ENCODE measurements at regions not wholly inside any gene's neighbourhood (a gene's known extent, or its start where the extent isn't known, plus 50 kb on each side); places are given as distances from the start of the nearest gene placed in this dataset.
"Not testable (repeated sequence)": the region's sequence is repeated elsewhere in the genome, so short reads cannot be mapped to it uniquely, and the experiment has no call there.

DNA sequence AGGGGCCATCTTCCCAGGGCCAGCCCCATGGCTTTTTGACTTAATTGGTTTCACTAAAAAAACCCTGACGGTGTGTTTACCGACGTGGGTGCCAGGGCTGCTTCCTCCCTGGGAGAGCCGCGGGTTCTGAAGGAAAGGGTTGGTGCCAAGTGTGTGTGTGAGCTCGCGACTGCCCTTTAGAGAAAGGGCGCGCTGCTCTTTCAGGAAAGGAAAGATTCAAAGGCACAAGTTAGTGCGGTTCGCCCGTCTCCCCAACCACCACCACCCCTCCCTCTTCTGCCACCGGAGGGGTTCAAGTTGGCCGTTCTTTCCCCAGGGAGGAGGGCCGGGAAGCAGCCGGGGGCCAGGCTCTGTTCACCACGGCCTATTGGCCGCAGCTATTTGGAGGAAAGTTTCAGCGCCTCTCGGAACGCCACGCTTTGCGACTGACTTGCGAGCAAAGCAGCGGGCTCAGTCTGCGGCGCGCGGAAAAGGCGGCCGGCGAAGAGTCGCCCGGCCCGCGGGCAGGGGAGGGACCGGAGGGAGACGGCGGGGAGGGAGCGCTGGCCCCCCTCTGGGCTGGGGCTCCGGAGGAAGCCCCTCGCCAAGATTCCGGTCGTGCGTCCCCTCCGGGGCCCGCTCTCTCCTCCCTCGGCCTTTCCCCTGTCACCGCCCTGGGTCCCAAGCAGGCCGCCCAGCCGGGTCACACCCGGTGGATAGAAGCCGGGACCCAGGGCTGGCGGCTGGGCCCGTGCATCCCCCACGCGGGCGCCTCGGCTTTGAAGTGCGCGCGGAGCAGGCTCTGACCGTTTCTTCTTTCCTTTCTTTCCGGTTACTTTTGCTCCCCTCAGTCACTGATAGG lies 165.9 kb upstream of the PPP1R3A start:
- no peak for DNase-seq (ENCODE audit: low read depth)

- DNase-seq (ENCODE audit: low read depth) = no peak
Measured at GRCh38 chr7:114084002-114084471, 165.2 kb upstream of the PPP1R3A start.

GRCh38 chr7:114083166-114084001 lies 164.6 kb upstream of the PPP1R3A start:
- DNase-seq (ENCODE audit: low read depth) = no peak

DNA sequence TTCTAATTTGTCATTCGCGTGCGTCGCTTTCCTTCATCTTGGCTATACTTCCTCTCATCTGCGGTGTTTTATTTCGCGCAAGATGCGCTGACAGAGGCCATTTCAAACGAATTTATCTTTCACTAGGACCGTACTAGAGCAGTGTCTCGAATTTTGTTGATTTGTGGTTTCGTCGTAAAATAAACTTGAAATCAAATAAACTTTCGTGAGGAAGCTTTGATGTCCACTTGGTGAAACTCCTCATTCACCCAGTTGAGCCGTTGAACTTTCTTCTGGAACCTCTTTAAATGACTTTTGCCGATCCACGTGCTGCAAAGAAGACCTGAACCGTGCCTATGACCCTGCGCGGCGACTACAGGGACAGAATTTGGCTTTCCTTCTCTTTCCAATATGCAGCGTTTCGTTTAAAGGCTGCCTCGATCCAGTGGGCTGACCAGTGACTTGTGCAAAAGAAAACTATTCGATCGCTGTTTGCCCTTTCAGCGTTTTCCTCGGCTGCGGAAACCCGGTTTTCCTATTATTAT lies 163.9 kb upstream of the PPP1R3A start:
- DNase-seq (ENCODE audit: low read depth) = no peak

DNA sequence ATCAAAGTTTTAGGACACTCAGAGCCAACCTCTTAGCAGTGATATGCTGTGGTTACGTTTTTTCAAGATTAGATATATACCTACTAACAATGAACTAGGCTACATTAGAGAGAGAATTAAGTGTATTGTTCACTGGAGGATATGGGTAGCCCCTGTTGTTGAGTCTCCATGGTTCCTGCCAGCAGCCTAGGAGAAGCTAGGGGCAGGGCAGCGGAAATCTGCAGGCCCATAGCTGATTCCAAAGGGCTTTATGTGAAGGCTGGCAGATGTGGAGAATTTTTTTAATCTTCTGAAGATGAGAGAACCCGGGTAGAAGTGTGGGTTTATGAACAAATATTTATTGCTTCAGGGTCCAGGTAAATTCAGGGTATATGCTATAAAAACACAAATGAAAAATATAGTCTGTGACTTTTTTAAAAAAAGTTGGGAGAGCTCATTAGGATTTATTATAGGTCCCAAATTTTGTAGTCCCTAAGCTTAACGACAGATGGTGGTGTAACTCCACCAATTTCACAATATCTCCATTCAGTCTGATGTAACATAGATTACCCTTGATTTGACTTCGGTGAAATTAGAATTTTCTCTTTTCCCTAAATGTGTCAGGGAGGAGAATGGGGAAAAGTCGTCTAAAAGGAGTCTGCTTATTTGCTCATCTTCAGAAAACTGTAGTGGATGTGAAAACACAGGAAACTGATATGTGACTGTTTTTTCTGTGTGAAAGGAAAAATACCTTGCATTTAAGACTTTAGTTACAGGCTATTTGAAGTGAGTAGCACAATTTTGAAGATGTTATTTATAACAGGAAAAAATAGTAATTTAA lies 163.0 kb upstream of the PPP1R3A start:
- DNase-seq (ENCODE audit: low read depth) = peak; percentile 50

DNA sequence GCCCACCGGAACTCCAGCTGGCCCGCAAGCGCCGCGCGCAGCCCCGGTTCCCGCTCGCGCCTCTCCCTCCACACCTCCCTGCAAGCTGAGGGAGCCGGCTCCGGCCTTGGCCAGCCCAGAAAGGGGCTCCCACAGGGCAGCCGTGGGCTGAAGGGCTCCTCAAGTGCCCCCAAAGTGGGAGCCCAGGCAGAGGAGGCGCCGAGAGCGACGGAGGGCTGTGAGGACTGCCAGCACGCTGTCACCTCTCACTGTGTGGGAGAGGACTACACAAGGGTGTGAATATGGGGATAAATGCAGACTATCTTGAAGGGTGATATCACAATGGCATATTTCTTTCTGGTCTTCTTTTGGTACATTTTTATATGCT lies 158.3 kb upstream of the PPP1R3A start:
- DNase-seq (ENCODE audit: low read depth) = not testable (repeated sequence)

- DNase-seq (ENCODE audit: low read depth) = not testable (repeated sequence)
Measured at GRCh38 chr7:114076392-114077157, 157.8 kb upstream of the PPP1R3A start.

DNA sequence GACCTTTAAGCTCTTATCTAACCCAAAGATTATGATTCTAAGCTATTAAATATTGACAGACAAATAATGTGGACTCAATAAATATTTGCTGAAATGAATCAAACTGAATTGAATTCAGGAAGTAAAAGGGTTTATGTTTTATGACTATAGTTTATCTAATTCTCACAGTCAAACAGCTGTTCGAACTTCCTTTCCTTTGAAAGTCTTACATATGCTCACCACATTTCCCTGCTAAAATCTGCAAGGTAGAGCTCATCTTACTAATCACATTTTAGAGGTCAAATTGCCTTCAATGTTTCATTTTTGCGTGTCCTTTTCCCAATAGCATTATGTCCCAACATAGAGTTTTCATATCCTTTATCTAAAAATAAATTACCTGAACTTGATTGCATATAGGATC lies 154.9 kb upstream of the PPP1R3A start:
- no peak for DNase-seq (ENCODE audit: low read depth)

DNA sequence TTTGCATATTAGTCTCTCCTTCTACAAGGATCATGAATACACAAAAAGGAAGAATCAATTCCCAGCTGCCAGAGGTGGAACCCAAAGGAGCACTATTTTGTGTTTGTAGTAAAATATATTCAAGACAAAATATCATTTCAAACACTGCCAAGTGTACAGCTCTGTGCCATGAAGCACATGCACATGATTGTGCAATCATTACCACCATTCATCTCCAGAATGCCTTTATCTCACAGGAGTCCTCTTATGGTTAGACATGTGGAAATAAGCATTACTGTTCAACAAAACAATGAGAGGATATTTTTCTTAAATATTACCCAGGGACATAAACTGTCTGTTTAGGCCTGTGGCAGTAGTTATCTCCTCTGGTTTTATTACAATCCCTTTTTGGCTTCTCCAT lies 151.4 kb upstream of the PPP1R3A start:
- no peak for DNase-seq (ENCODE audit: low read depth)

GRCh38 chr7:114062810-114063209 lies 144.0 kb upstream of the PPP1R3A start:
- no peak for DNase-seq (ENCODE audit: low read depth)

DNA sequence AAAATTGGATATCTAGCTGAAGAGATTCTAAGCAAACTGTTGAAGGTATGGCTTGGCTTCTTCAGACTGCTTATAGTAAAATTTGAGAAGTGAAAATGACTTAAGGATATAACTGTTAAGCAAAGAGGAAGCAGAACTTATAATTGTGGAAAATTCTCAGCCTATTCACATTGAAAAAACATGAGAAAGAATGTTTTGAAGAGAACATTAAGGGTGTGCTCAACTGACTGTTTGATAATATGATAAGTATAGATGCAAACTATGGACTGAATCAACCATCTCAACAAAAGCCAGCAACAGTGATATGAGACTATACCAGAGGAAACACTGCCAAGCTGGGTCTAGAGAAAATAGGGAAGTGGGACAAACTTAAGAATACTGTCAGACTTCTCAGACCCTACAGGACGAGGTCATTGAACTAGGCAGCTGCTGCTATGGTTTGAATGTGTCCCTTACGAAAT lies 133.1 kb upstream of the PPP1R3A start:
- DNase-seq (ENCODE audit: low read depth) = no peak

DNA sequence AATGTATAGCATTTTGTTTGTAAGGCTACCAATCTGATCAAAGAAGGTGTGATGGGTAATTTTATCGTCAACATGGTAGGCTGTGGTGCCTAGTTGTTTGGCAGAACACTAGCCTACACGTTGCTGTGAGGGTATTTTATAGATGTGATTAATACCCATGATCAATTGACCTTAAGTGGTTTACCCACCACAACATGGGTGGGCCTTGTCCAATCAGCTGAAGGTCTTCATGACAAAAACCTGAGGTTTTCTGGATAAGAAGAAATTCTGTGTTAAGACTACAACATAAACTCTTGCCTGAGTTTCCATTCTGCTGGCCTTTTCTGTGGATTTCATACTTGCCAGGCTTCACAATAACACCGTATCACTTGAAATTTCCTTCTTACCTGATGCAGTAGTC lies 131.8 kb upstream of the PPP1R3A start:
- no peak for DNase-seq (ENCODE audit: low read depth)

GRCh38 chr7:114048386-114049235 lies 129.8 kb upstream of the PPP1R3A start:
- peak; percentile 62 for DNase-seq (ENCODE audit: low read depth)

- peak; percentile 70 for DNase-seq (ENCODE audit: low read depth)
Measured at GRCh38 chr7:114047889-114048288, 129.1 kb upstream of the PPP1R3A start.

GRCh38 chr7:114033475-114033874 lies 114.7 kb upstream of the PPP1R3A start:
- no peak for DNase-seq (ENCODE audit: low read depth)

DNA sequence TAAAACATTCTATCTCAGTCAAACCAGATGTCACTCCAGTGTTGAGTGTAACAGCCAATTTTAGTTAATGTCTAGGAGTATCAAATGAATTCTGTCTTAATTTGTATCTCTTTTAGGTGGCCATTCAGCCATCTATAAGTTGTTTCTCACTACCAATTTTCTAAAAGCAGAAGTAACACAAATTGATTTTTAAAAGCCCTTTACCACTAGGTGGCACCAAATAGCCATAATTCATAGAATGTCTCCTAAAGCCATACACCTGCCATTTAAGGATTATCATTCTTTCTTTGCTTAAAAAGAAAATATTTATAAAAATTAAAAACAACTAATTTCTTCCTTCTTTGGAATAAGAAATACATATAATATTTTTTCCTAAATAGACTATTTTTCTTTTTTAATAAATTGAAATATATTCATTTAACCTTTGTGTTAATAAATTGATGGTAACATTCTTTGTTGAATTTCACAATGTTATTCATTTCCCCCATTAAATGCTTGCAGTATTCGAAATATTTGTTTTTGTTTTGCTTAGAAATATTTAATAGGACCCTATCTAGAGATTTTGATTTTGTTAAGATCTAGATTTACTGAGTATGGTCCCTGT lies 107.8 kb upstream of the PPP1R3A start:
- DNase-seq (ENCODE audit: low read depth) = peak; percentile 41

GRCh38 chr7:114021135-114021534 lies 102.3 kb upstream of the PPP1R3A start:
- peak; percentile 15 for DNase-seq (ENCODE audit: low read depth)

- no peak for DNase-seq (ENCODE audit: low read depth)
Measured at GRCh38 chr7:114008696-114009095, 89.9 kb upstream of the PPP1R3A start.

DNA sequence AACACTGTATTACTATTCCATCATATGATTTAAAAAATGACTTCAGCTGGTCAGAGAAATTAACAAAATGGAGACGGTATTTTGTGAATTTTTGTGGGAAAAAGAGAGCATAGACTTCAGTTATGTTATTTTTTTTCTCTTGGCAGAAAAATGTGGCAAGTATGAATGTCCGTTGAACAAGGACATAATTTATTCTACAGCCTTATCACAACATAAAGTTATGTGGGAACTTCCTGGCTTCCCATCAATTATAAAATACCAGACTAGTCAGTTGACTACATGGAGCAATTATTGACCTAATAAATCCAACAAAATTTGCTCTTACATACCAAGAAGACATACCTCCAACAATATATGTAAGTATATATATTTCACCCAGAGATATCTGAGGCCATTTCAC lies 88.6 kb upstream of the PPP1R3A start:
- DNase-seq (ENCODE audit: low read depth) = no peak

Data from HT1080 (cell line).